Left cardiac atrium (tissue), 4 donors: ENCODE measurements at regions not wholly inside any gene's neighbourhood (a gene's known extent, or its start where the extent isn't known, plus 50 kb on each side); places are given as distances from the start of the nearest gene placed in this dataset.
"Not testable (repeated sequence)": the region's sequence is repeated elsewhere in the genome, so short reads cannot be mapped to it uniquely, and the experiment has no call there.

ENCODE experiments used
- ATAC-seq, 2 donors: fragments of 200-7000 bp; cut with Tn5 transposase; one replicate each; pipeline ENCODE4 v1.9.1; 2020; ENCODE audit warnings: mild to moderate bottlenecking in 2 of 2, moderate library complexity in 2 of 2
- DNase-seq: peaks from one replicate; pipeline ENCODE4 v3.0.0-alpha.2; 2020
- intact Hi-C, 2 donors: fragments of 100-400 bp; cut with DNase I; formaldehyde crosslinking; loops; one replicate each; pipeline versions ENCODE4 v1.14.1 to v1.15.1; 2022 to 2023
- donor health status: DM: no; HTN: yes; CAD: no.
- donor health status: DM: no; HTN: yes; CAD: no; lungs with severe emphysema.
- donor health status: DM: yes; HTN: yes; CAD: no.
- donor health status: Dilated cardiomyopathy.

- ATAC-seq: peak in 1 of 2 donors; percentile 30
- intact Hi-C loops, DNase-seq: not testable (repeated sequence)
Observed at GRCh38 chrY:26363442-26363841, 741.5 kb downstream of the CDY1 start.

- intact Hi-C loops, DNase-seq, ATAC-seq: not testable (repeated sequence)
Observed at GRCh38 chrY:26366091-26366490, 744.2 kb downstream of the CDY1 start.

GRCh38 chrY:26372480-26372879, 750.6 kb downstream of the CDY1 start:
- intact Hi-C loops, ATAC-seq, DNase-seq: not testable (repeated sequence)

- intact Hi-C loops: no loop called here
- ATAC-seq: no peak
Observed at GRCh38 chrY:26408671-26409328, 786.9 kb downstream of the CDY1 start.

GRCh38 chrY:26409329-26409712, 787.4 kb downstream of the CDY1 start:
- intact Hi-C loops: no loop called here
- no peak for DNase-seq
- ATAC-seq: no peak

More at GRCh38 chrY:26408671-26409328, 786.9 kb downstream of the CDY1 start:
- no peak for DNase-seq
